Fibroblast of lung (primary cell): ENCODE measurements at regions not wholly inside any gene's neighbourhood (a gene's known extent, or its start where the extent isn't known, plus 50 kb on each side); places are given as distances from the start of the nearest gene placed in this dataset.

Experiments used
- DNase-seq, 2 donors: peaks; one replicate each; pipeline versions ENCODE4 v3.0.0 to v3.0.0-alpha.2; 2010; ENCODE audit warnings: low read depth in 2 of 2
- H2AFZ ChIP-seq: 2 replicates; pipeline ENCODE4 v1.5.1; 2012; ENCODE audit warnings: low read length, control low read depth, inconsistent platforms
- H3K27ac ChIP-seq: 2 replicates; pipeline ENCODE4 v1.5.1; 2011; ENCODE audit warnings: low read length, control low read depth; ENCODE audit not compliant: insufficient read depth
- H3K27me3 ChIP-seq: 2 replicates; pipeline ENCODE4 v1.5.1; 2011; ENCODE audit warnings: mild to moderate bottlenecking, low read length; ENCODE audit not compliant: control insufficient read depth, insufficient read depth
- H3K36me3 ChIP-seq: 2 replicates; pipeline ENCODE4 v1.5.1; 2011; ENCODE audit warnings: low read length; ENCODE audit not compliant: control insufficient read depth, insufficient read depth
- H3K4me1 ChIP-seq: 2 replicates; pipeline ENCODE4 v1.5.1; 2011; ENCODE audit warnings: low read length; ENCODE audit not compliant: control insufficient read depth, insufficient read depth; ENCODE audit errors: extremely low read depth
- H3K4me2 ChIP-seq: 2 replicates; pipeline ENCODE4 v1.5.1; 2011; ENCODE audit warnings: low read length, control low read depth; ENCODE audit not compliant: insufficient read depth; ENCODE audit errors: extremely low read depth
- H3K4me3 ChIP-seq, 4 experiments: fragments of 200-600 bp in 1 of 4; sonication (generic) in 1 of 4; replicated peaks in 1 of 4; 2 replicates each; pipeline ENCODE4 v1.5.1; 2011 to 2016; ENCODE audit warnings: low read length in 4 of 4, low read depth in 3 of 4, mild to moderate bottlenecking in 3 of 4, control low read depth in 2 of 4, inconsistent platforms in 1 of 4, mixed read lengths in 1 of 4; ENCODE audit not compliant: insufficient read depth in 1 of 4; ENCODE audit errors: control extremely low read depth in 1 of 4
- H3K79me2 ChIP-seq: 2 replicates; pipeline ENCODE4 v1.5.1; 2012; ENCODE audit warnings: mild to moderate bottlenecking, low read length, inconsistent platforms; ENCODE audit not compliant: control insufficient read depth, insufficient read depth
- H3K9ac ChIP-seq: 2 replicates; pipeline ENCODE4 v1.5.1; 2011; ENCODE audit warnings: mild to moderate bottlenecking, low read length, control low read depth; ENCODE audit not compliant: insufficient read depth
- H3K9me3 ChIP-seq: 2 replicates; pipeline ENCODE4 v1.5.1; 2012; ENCODE audit warnings: low read depth, low read length; ENCODE audit not compliant: control insufficient read depth, insufficient read depth
- H4K20me1 ChIP-seq: 2 replicates; pipeline ENCODE4 v1.5.1; 2011; ENCODE audit warnings: low read length; ENCODE audit not compliant: control insufficient read depth, insufficient read depth; ENCODE audit errors: extremely low read depth
- EZH2 ChIP-seq: IDR thresholded peaks from 2 replicates; pipeline ENCODE4 v1.5.1; 2012; ENCODE audit warnings: low read length, control low read depth, mild to moderate bottlenecking; ENCODE audit errors: missing control alignments
- TF ChIP-seq, protein P1 (sequence below), 2 donors: IDR thresholded peaks in 1 of 2; conservative IDR thresholded peaks in 1 of 2; 1 replicate in 1 of 2; 2 replicates in 1 of 2; pipeline ENCODE4 v1.5.1; 2011 to 2012; ENCODE audit warnings: low read length in 2 of 2, control low read depth in 1 of 2, inconsistent platforms in 1 of 2, low read depth in 1 of 2, mild to moderate bottlenecking in 1 of 2

DNA sequence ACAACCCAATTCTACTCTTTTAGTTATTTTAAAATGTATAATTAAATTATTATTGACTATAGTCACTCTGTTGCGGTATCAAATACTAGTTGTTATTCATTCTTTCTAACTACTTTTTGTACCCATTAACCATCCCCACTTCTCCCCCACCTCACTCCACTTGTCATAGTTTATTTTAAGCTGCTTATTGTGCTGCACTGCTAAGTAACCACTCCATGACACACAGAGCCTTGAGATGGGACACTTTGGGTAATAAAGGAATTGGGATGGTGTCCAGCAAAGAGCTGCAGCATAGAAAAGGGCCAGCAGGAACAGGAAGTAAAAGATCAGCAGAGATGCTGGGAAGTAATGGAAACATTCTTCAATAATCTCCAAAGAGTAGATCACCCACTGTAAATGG lies 123.0 kb downstream of the RPS29 start:
- no peak overlapping the region for H3K27ac ChIP-seq

DNA sequence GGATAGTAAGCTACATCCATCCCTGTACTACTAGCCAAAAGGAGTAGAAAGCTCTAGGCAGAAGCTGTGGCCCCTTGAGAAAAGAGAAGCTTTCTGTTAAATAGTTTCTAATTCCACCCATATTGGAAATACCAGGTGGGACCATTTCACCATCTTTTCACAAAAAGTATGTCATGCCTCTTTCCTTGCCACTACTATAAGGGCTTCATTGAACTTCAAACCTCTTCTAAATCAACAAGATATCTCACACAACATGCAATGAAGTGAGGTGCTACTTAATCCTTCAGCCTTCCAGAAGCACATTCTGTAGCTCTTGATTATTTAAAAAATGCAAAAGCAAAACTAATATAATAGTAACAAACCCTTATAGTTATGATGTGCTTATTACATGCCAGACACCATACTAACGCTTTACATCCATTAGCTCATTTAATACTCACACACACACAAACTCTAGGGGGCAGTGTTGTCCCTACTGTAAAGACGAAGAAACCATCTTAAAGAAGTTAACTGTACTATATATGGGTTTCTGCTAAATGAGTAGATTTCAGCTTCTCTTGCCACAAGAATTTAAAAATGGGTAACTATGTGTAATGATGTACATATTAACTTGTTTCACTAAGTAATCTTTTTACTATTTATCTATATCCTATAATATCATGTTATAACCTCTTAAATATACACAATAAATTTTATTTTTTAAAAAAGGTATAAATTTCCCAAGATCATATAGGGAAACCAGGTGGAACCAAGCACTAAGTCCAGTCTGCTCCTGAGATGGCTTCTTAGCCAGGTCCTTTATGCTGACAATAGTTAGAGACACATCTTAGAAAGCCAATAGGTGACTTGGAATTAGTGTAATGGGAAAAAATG lies 124.4 kb downstream of the RPS29 start:
- Histone ChIP-seq H3K9ac (no peak overlapping the region), H2AFZ (no peak overlapping the region), H3K4me3 (no peak overlapping the region), H3K79me2 (no peaks in the 10 kb centered on the region), H3K4me2 (no peak overlapping the region), H3K27me3 (peaks cover 12% of the 10 kb centered on the region), H3K4me1 (no peaks in the 10 kb centered on the region), H3K9me3 (no peaks in the 10 kb centered on the region), H4K20me1 (no peaks in the 10 kb centered on the region), H3K27ac (no peak overlapping the region), H3K36me3 (no peaks in the 10 kb centered on the region)
- peak; percentile 71 to 86 for DNase-seq
- TF ChIP-seq, protein P1, sequence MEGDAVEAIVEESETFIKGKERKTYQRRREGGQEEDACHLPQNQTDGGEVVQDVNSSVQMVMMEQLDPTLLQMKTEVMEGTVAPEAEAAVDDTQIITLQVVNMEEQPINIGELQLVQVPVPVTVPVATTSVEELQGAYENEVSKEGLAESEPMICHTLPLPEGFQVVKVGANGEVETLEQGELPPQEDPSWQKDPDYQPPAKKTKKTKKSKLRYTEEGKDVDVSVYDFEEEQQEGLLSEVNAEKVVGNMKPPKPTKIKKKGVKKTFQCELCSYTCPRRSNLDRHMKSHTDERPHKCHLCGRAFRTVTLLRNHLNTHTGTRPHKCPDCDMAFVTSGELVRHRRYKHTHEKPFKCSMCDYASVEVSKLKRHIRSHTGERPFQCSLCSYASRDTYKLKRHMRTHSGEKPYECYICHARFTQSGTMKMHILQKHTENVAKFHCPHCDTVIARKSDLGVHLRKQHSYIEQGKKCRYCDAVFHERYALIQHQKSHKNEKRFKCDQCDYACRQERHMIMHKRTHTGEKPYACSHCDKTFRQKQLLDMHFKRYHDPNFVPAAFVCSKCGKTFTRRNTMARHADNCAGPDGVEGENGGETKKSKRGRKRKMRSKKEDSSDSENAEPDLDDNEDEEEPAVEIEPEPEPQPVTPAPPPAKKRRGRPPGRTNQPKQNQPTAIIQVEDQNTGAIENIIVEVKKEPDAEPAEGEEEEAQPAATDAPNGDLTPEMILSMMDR (conservative IDR thresholded peaks at IDR 0.05 in 1 of 2, IDR thresholded peaks at IDR 0.05 in 1 of 2; ENCODE audit: low read depth in 1 of 2, low read length in 2 of 2): peak; percentile 52 to 71
- no peak for TF ChIP-seq EZH2

More for the DNA sequence above, 123.0 kb downstream of the RPS29 start:
- Histone ChIP-seq H2AFZ (no peak overlapping the region), H3K27me3 (peaks cover 12% of the 10 kb centered on the region), H3K9me3 (no peaks in the 10 kb centered on the region), H3K9ac (no peak overlapping the region), H3K4me3 (no peak overlapping the region), H3K79me2 (no peaks in the 10 kb centered on the region), H3K36me3 (no peaks in the 10 kb centered on the region), H4K20me1 (no peaks in the 10 kb centered on the region), H3K4me1 (no peaks in the 10 kb centered on the region), H3K4me2 (no peak overlapping the region)
- DNase-seq: no peak
- TF ChIP-seq, protein P1 (conservative IDR thresholded peaks at IDR 0.05 in 1 of 2, IDR thresholded peaks at IDR 0.05 in 1 of 2; ENCODE audit: low read depth in 1 of 2, low read length in 2 of 2): no peak
- TF ChIP-seq EZH2: no peak

DNA sequence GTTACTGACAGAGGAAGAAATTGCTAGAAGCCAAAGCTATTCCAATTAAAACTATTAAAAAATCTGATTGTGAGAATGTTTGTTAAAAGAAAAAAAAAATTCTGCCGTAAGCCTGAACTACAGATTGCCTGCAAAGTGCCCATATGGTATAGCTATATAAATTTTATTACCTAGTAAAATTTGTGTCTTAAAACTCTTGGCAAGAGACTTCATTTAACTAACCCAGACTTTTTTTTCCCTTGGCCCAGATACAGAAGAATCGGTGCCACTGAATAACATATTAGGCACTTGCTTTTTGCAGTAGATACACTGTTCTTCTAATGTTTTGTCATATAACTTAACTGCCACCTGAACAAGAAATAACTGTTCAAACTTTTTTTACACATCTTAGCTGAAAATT lies 125.5 kb downstream of the RPS29 start:
- Histone ChIP-seq H3K27me3 (peaks cover 12% of the 10 kb centered on the region), H2AFZ (no peak overlapping the region), H4K20me1 (no peaks in the 10 kb centered on the region), H3K4me1 (no peaks in the 10 kb centered on the region), H3K27ac (no peak overlapping the region), H3K4me3 (no peak overlapping the region), H3K4me2 (no peak overlapping the region), H3K9me3 (no peaks in the 10 kb centered on the region), H3K36me3 (no peaks in the 10 kb centered on the region), H3K9ac (no peak overlapping the region), H3K79me2 (no peaks in the 10 kb centered on the region)
- no peak for DNase-seq
- no peak for TF ChIP-seq EZH2
- TF ChIP-seq, protein P1 (conservative IDR thresholded peaks at IDR 0.05 in 1 of 2, IDR thresholded peaks at IDR 0.05 in 1 of 2; ENCODE audit: low read depth in 1 of 2, low read length in 2 of 2): no peak
